ENCODE measurements at regions not wholly inside any gene's neighbourhood (a gene's known extent, or its start where the extent isn't known, plus 50 kb on each side); places are given as distances from the start of the nearest gene placed in this dataset.

GRCh38 chr12:46884362-46884761, 58.6 kb upstream of the SLC38A4 start:
- Mint-ChIP-seq H3K36me3 (no peaks in the 10 kb centered on the region), H3K4me1 (peaks cover 7 to 17% of the 10 kb centered on the region in 2 donors), H3K4me3 (no peak overlapping the region), H3K27ac (no peak overlapping the region), H3K9me3 (peaks cover 0 to 5% of the 10 kb centered on the region in 2 donors), H3K27me3 (ENCODE audit: low read depth in 2 of 2) (peaks cover 10 to 25% of the 10 kb centered on the region in 2 donors)
- Histone ChIP-seq H3K4me3 (ENCODE audit: low read length) (no peak overlapping the region), H3K27ac (ENCODE audit: low read length) (no peak overlapping the region), H3K36me3 (ENCODE audit: control insufficient read depth, insufficient read depth, low read length) (no peaks in the 10 kb centered on the region), H3K9me3 (ENCODE audit: control insufficient read depth, insufficient read depth, low read length) (no peaks in the 10 kb centered on the region), H3K4me1 (ENCODE audit: control insufficient read depth, insufficient read depth, low read length) (no peaks in the 10 kb centered on the region), H3K27me3 (ENCODE audit: control insufficient read depth, insufficient read depth, low read length) (no peaks in the 10 kb centered on the region)
- intact Hi-C loops (cut with micrococcal nuclease) = no loop called here
- ATAC-seq (no peak), DNase-seq (no peak)
- TF ChIP-seq CTCF (IDR thresholded peaks at IDR 0.05) = no peak

GRCh38 chr12:46886541-46887041, 60.8 kb upstream of the SLC38A4 start:
- ATAC-seq = no peak
- 84% methylated on average over 2 of the region's 2 CpGs for WGBS (ENCODE audit: insufficient coverage)
- no peak overlapping the region for H3K27ac ChIP-seq (ENCODE audit: low read length)
- no peak for DNase-seq
- peaks cover 7 to 17% of the 10 kb centered on the region in 2 donors for H3K4me1 Mint-ChIP-seq
- no peak overlapping the region for H3K4me3 ChIP-seq (ENCODE audit: low read length)
- no peak overlapping the region for H3K4me3 Mint-ChIP-seq
- no peak overlapping the region for H3K27ac Mint-ChIP-seq
- H3K36me3 ChIP-seq (ENCODE audit: control insufficient read depth, insufficient read depth, low read length) = no peaks in the 10 kb centered on the region
- H3K4me1 ChIP-seq (ENCODE audit: control insufficient read depth, insufficient read depth, low read length) = no peaks in the 10 kb centered on the region
- TF ChIP-seq CTCF (IDR thresholded peaks at IDR 0.05) = no peak
- H3K9me3 Mint-ChIP-seq = peaks cover 0 to 3% of the 10 kb centered on the region in 2 donors
- intact Hi-C loops (cut with micrococcal nuclease) = no loop called here
- peaks cover 11 to 17% of the 10 kb centered on the region in 2 donors for H3K27me3 Mint-ChIP-seq (ENCODE audit: low read depth in 2 of 2)
- no peaks in the 10 kb centered on the region for H3K36me3 Mint-ChIP-seq
- H3K27me3 ChIP-seq (ENCODE audit: control insufficient read depth, insufficient read depth, low read length) = no peaks in the 10 kb centered on the region
- no peaks in the 10 kb centered on the region for H3K9me3 ChIP-seq (ENCODE audit: control insufficient read depth, insufficient read depth, low read length)

GRCh38 chr12:46887870-46888269, 62.1 kb upstream of the SLC38A4 start:
- H3K27me3 ChIP-seq (ENCODE audit: control insufficient read depth, insufficient read depth, low read length) = peaks cover 3% of the 10 kb centered on the region
- Mint-ChIP-seq H3K27ac (no peak overlapping the region), H3K36me3 (no peaks in the 10 kb centered on the region), H3K4me1 (peaks cover 7 to 17% of the 10 kb centered on the region in 2 donors), H3K4me3 (no peak overlapping the region), H3K27me3 (ENCODE audit: low read depth in 2 of 2) (peaks cover 14 to 22% of the 10 kb centered on the region in 2 donors), H3K9me3 (no peaks in the 10 kb centered on the region)
- no peak overlapping the region for H3K27ac ChIP-seq (ENCODE audit: low read length)
- ATAC-seq (no peak), DNase-seq (no peak)
- no peaks in the 10 kb centered on the region for H3K9me3 ChIP-seq (ENCODE audit: control insufficient read depth, insufficient read depth, low read length)
- H3K4me1 ChIP-seq (ENCODE audit: control insufficient read depth, insufficient read depth, low read length) = no peaks in the 10 kb centered on the region
- no peak for TF ChIP-seq CTCF (IDR thresholded peaks at IDR 0.05)
- intact Hi-C loops (cut with micrococcal nuclease) = no loop called here
- no peaks in the 10 kb centered on the region for H3K36me3 ChIP-seq (ENCODE audit: control insufficient read depth, insufficient read depth, low read length)
- H3K4me3 ChIP-seq (ENCODE audit: low read length) = no peak overlapping the region

- Mint-ChIP-seq H3K9me3 (no peaks in the 10 kb centered on the region), H3K36me3 (no peaks in the 10 kb centered on the region), H3K27me3 (ENCODE audit: low read depth in 2 of 2) (peaks cover 17 to 24% of the 10 kb centered on the region in 2 donors), H3K27ac (no peak overlapping the region), H3K4me1 (peaks cover 7 to 17% of the 10 kb centered on the region in 2 donors), H3K4me3 (peak overlapping the region; percentile 14)
- no peak overlapping the region for H3K27ac ChIP-seq (ENCODE audit: low read length)
- intact Hi-C loops (cut with micrococcal nuclease) = no loop called here
- no peaks in the 10 kb centered on the region for H3K4me1 ChIP-seq (ENCODE audit: control insufficient read depth, insufficient read depth, low read length)
- no peak for DNase-seq
- peaks cover 6% of the 10 kb centered on the region for H3K27me3 ChIP-seq (ENCODE audit: control insufficient read depth, insufficient read depth, low read length)
- WGBS (ENCODE audit: insufficient coverage) = 59% methylated on average over 3 of the region's 3 CpGs
- no peaks in the 10 kb centered on the region for H3K36me3 ChIP-seq (ENCODE audit: control insufficient read depth, insufficient read depth, low read length)
- no peak overlapping the region for H3K4me3 ChIP-seq (ENCODE audit: low read length)
- TF ChIP-seq CTCF (IDR thresholded peaks at IDR 0.05) = no peak
- H3K9me3 ChIP-seq (ENCODE audit: control insufficient read depth, insufficient read depth, low read length) = no peaks in the 10 kb centered on the region
- peak; percentile 36 to 70 (median 43) for ATAC-seq
Measured at GRCh38 chr12:46888568-46888967, 62.8 kb upstream of the SLC38A4 start.

Data from natural killer cell (primary cell).